ENCODE measurements at regions not wholly inside any gene's neighbourhood (a gene's known extent, or its start where the extent isn't known, plus 50 kb on each side); places are given as distances from the start of the nearest gene placed in this dataset.
"Not testable (repeated sequence)": the region's sequence is repeated elsewhere in the genome, so short reads cannot be mapped to it uniquely, and the experiment has no call there.

DNA sequence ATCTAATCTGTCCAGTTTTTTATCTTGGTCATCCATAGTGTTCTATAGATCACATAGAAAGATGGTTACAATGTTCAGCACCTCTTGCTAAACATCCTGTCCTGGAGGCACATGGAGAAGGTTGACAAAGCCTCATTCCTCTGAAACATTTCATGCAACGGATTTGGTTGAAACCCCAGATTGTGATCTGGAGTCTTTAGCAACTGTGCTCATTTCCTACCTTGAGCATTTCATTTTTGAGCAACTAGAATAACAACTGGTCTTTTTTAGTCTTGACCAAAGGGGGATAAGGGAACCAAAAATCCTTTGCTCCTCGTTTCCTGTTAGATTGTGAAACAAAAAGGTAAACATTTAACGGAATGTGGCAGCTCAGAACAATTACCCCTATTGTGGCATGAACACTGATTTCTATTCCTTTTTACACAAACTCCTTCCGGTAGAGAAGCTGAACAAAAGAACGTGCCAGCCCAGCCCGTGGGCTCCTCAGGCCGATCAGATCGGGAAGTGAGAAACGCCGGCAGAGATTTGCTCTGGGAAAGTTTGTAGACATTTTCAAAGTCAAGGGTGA lies 94.7 kb upstream of the ERRFI1 start:
- CTCF ChIA-PET: no interaction called here
- intact Hi-C loops (cut with micrococcal nuclease; ENCODE audit: unreplicated experiment) (no loop called here), in situ Hi-C loops (cut with HindIII; ENCODE audit: low pct_unique_long_range_greater_than_20kb, low sequenced_read_pairs) (no loop called here)
- peaks cover 15% of the 10 kb centered on the region; the same call in 1 of the 2 replicates for H3K9me3 ChIP-seq (ENCODE audit: control insufficient read depth, insufficient read depth, low read depth, low read length)
- DNase-seq (ENCODE audit: low read depth, low spot score) (peak; percentile 51), ATAC-seq (peak; percentile 71)
- peaks cover 54% of the 10 kb centered on the region for H3K4me1 ChIP-seq (ENCODE audit: control insufficient read depth, insufficient read depth, low read length)
- POLR2A ChIA-PET: interaction anchor here (0.6 to 1.4 kb wide), 2 partner anchors 23 to 120 kb away, joined by 3 to 9 read pairs; no protein-coding TSS in a partner anchor
- peak overlapping the region; percentile 100 for H3K27ac ChIP-seq (ENCODE audit: low read length)
- H3K36me3 ChIP-seq (ENCODE audit: control insufficient read depth, insufficient read depth, low read length): no peaks in the 10 kb centered on the region
- TF ChIP-seq POLR2AphosphoS5 (IDR thresholded peaks at IDR 0.05; ENCODE audit: low read depth, low read length): no peak; the same call in 1 of the 2 replicates
- TF ChIP-seq, protein P1, sequence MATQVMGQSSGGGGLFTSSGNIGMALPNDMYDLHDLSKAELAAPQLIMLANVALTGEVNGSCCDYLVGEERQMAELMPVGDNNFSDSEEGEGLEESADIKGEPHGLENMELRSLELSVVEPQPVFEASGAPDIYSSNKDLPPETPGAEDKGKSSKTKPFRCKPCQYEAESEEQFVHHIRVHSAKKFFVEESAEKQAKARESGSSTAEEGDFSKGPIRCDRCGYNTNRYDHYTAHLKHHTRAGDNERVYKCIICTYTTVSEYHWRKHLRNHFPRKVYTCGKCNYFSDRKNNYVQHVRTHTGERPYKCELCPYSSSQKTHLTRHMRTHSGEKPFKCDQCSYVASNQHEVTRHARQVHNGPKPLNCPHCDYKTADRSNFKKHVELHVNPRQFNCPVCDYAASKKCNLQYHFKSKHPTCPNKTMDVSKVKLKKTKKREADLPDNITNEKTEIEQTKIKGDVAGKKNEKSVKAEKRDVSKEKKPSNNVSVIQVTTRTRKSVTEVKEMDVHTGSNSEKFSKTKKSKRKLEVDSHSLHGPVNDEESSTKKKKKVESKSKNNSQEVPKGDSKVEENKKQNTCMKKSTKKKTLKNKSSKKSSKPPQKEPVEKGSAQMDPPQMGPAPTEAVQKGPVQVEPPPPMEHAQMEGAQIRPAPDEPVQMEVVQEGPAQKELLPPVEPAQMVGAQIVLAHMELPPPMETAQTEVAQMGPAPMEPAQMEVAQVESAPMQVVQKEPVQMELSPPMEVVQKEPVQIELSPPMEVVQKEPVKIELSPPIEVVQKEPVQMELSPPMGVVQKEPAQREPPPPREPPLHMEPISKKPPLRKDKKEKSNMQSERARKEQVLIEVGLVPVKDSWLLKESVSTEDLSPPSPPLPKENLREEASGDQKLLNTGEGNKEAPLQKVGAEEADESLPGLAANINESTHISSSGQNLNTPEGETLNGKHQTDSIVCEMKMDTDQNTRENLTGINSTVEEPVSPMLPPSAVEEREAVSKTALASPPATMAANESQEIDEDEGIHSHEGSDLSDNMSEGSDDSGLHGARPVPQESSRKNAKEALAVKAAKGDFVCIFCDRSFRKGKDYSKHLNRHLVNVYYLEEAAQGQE (IDR thresholded peaks at IDR 0.05; ENCODE audit: insufficient read depth in 1 of 2, low read depth in 2 of 2, low read length in 1 of 2): peak in 1 of 2 experiments; percentile 34; a peak in 1 of 4 replicates
- TF ChIP-seq SIN3A (IDR thresholded peaks at IDR 0.05; ENCODE audit: borderline replicate concordance, insufficient read depth, low read depth, low read length): no peak
- TF ChIP-seq CTCF (IDR thresholded peaks at IDR 0.05): no peak
- TF ChIP-seq TCF7L2 (IDR thresholded peaks at IDR 0.05; ENCODE audit: low read depth, low read length): no peak
- BruUV-seq (replicated peaks): no TSS peak
- H3K4me3 ChIP-seq (ENCODE audit: low read depth in 2 of 2, low read length in 2 of 2): no peak overlapping the region
- no peaks in the 10 kb centered on the region for H3K27me3 ChIP-seq (ENCODE audit: control insufficient read depth, insufficient read depth, low read length)

GRCh38 chr1:8118736-8119135 lies 92.6 kb upstream of the ERRFI1 start:
- DNase-seq (ENCODE audit: low read depth, low spot score); POLR2A ChIA-PET; in situ Hi-C loops (cut with HindIII; ENCODE audit: low pct_unique_long_range_greater_than_20kb, low sequenced_read_pairs); H3K9me3 ChIP-seq (ENCODE audit: control insufficient read depth, insufficient read depth, low read depth, low read length); H3K4me3 ChIP-seq (ENCODE audit: low read depth in 2 of 2, low read length in 2 of 2); intact Hi-C loops (cut with micrococcal nuclease; ENCODE audit: unreplicated experiment); BruUV-seq (replicated peaks); ATAC-seq; H3K36me3 ChIP-seq (ENCODE audit: control insufficient read depth, insufficient read depth, low read length); H3K27me3 ChIP-seq (ENCODE audit: control insufficient read depth, insufficient read depth, low read length): not testable (repeated sequence)
- CTCF ChIA-PET: interaction anchor here (0.7 kb wide), 2 partner anchors 137 to 188 kb away, joined by 3 to 4 read pairs; no protein-coding TSS in a partner anchor
- H3K4me1 ChIP-seq (ENCODE audit: control insufficient read depth, insufficient read depth, low read length): peaks cover 58% of the 10 kb centered on the region
- H3K27ac ChIP-seq (ENCODE audit: low read length): peak overlapping the region; percentile 100

DNA sequence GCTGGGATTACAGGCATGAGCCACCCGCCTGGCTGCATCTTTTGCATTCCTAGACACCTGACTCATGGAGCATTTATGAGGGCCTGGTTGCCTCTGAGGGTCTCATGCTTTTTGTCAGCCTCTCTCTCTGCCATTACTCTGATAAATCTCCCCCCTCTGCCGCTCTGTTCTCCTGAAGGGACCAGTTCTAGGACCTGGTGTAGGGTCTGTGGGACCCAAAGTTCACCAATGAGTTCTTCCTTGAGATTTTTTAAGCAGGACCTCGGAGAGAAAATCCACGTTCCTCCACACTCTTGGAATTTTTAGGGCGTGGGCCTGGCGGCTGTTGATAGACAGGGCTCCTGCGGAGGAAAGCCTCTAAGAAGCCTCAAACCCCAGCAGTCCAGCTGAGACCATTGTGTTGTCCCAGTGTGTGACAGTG lies 91.9 kb upstream of the ERRFI1 start:
- CTCF ChIA-PET: interaction anchor here (0.7 kb wide), 2 partner anchors 136 to 189 kb away, joined by 3 to 4 read pairs; no protein-coding TSS in a partner anchor
- H3K27me3 ChIP-seq (ENCODE audit: control insufficient read depth, insufficient read depth, low read length): no peaks in the 10 kb centered on the region
- no peaks in the 10 kb centered on the region for H3K9me3 ChIP-seq (ENCODE audit: control insufficient read depth, insufficient read depth, low read depth, low read length)
- DNase-seq (ENCODE audit: low read depth, low spot score) (no peak), ATAC-seq (no peak)
- TF ChIP-seq CTCF (IDR thresholded peaks at IDR 0.05) (no peak), SIN3A (IDR thresholded peaks at IDR 0.05; ENCODE audit: borderline replicate concordance, insufficient read depth, low read depth, low read length) (no peak), TCF7L2 (IDR thresholded peaks at IDR 0.05; ENCODE audit: low read depth, low read length) (no peak), POLR2AphosphoS5 (IDR thresholded peaks at IDR 0.05; ENCODE audit: low read depth, low read length) (no peak)
- TF ChIP-seq, protein P1 (IDR thresholded peaks at IDR 0.05; ENCODE audit: insufficient read depth in 1 of 2, low read depth in 2 of 2, low read length in 1 of 2): no peak
- no peaks in the 10 kb centered on the region for H3K36me3 ChIP-seq (ENCODE audit: control insufficient read depth, insufficient read depth, low read length)
- H3K27ac ChIP-seq (ENCODE audit: low read length): peak overlapping the region; percentile 100
- in situ Hi-C loops (cut with HindIII; ENCODE audit: low pct_unique_long_range_greater_than_20kb, low sequenced_read_pairs) (no loop called here), intact Hi-C loops (cut with micrococcal nuclease; ENCODE audit: unreplicated experiment) (no loop called here)
- no peak overlapping the region for H3K4me3 ChIP-seq (ENCODE audit: low read depth in 2 of 2, low read length in 2 of 2)
- H3K4me1 ChIP-seq (ENCODE audit: control insufficient read depth, insufficient read depth, low read length): peaks cover 58% of the 10 kb centered on the region
- POLR2A ChIA-PET: no interaction called here
- BruUV-seq (replicated peaks): no TSS peak
